ENCODE measurements at regions not wholly inside any gene's neighbourhood (a gene's known extent, or its start where the extent isn't known, plus 50 kb on each side); places are given as distances from the start of the nearest gene placed in this dataset.
A peak's percentile ranks its signal among the peaks of the same experiment; 100 is the strongest.

- Histone ChIP-seq H3K4me1 (ENCODE audit: control insufficient read depth in 3 of 3, insufficient read depth in 2 of 3, low read depth in 1 of 3, low read length in 2 of 3) (peaks cover 0 to 2% (median 0%) of the 10 kb centered on the region in 3 donors), H3K9me3 (ENCODE audit: control insufficient read depth in 2 of 2, insufficient read depth in 1 of 2, low read depth in 1 of 2, low read length in 1 of 2) (no peaks in the 10 kb centered on the region), H3K27me3 (ENCODE audit: control insufficient read depth in 3 of 3, insufficient read depth in 3 of 3, low read length in 3 of 3) (no peaks in the 10 kb centered on the region), H3K27ac (ENCODE audit: low read depth in 1 of 3, low read length in 2 of 3) (no peak overlapping the region), H3K36me3 (ENCODE audit: control insufficient read depth in 3 of 3, insufficient read depth in 2 of 3, low read depth in 1 of 3, low read length in 3 of 3) (no peaks in the 10 kb centered on the region), H3K4me3 (ENCODE audit: low read depth in 1 of 3, low read length in 3 of 3) (no peak overlapping the region)
- FAIRE-seq (no peak), DNase-seq (no peak)
- 48 to 79% (median 74%) methylated on average over 4 of the region's 4 CpGs for WGBS, 3 donors
These were observed 189.9 kb upstream of the NWD2 start for GRCh38 chr4:37054531-37055077.

GRCh38 chr4:37058826-37059225 lies 185.7 kb upstream of the NWD2 start:
- Histone ChIP-seq H3K9me3 (ENCODE audit: control insufficient read depth in 2 of 2, insufficient read depth in 1 of 2, low read depth in 1 of 2, low read length in 1 of 2) (no peaks in the 10 kb centered on the region), H3K4me3 (ENCODE audit: low read depth in 1 of 3, low read length in 3 of 3) (no peak overlapping the region), H3K4me1 (ENCODE audit: control insufficient read depth in 3 of 3, insufficient read depth in 2 of 3, low read depth in 1 of 3, low read length in 2 of 3) (no peaks in the 10 kb centered on the region), H3K27me3 (ENCODE audit: control insufficient read depth in 3 of 3, insufficient read depth in 3 of 3, low read length in 3 of 3) (no peaks in the 10 kb centered on the region), H3K27ac (ENCODE audit: low read depth in 1 of 3, low read length in 2 of 3) (no peak overlapping the region), H3K36me3 (ENCODE audit: control insufficient read depth in 3 of 3, insufficient read depth in 2 of 3, low read depth in 1 of 3, low read length in 3 of 3) (no peaks in the 10 kb centered on the region)
- FAIRE-seq, result no peak
- no peak for DNase-seq
- WGBS, 3 donors, result 83 to 93% (median 86%) methylated on average over 4 of the region's 4 CpGs

GRCh38 chr4:37066159-37066558 lies 178.4 kb upstream of the NWD2 start:
- WGBS, 3 donors, result 19 to 53% (median 39%) methylated on average over 2 of the region's 2 CpGs
- no peak for FAIRE-seq
- Histone ChIP-seq H3K27me3 (ENCODE audit: control insufficient read depth in 3 of 3, insufficient read depth in 3 of 3, low read length in 3 of 3) (no peaks in the 10 kb centered on the region), H3K27ac (ENCODE audit: low read depth in 1 of 3, low read length in 2 of 3) (no peak overlapping the region), H3K36me3 (ENCODE audit: control insufficient read depth in 3 of 3, insufficient read depth in 2 of 3, low read depth in 1 of 3, low read length in 3 of 3) (no peaks in the 10 kb centered on the region), H3K4me1 (ENCODE audit: control insufficient read depth in 3 of 3, insufficient read depth in 2 of 3, low read depth in 1 of 3, low read length in 2 of 3) (no peaks in the 10 kb centered on the region), H3K9me3 (ENCODE audit: control insufficient read depth in 2 of 2, insufficient read depth in 1 of 2, low read depth in 1 of 2, low read length in 1 of 2) (no peaks in the 10 kb centered on the region), H3K4me3 (ENCODE audit: low read depth in 1 of 3, low read length in 3 of 3) (no peak overlapping the region)
- peak in 1 of 2 donors; percentile 6 for DNase-seq

- H3K36me3 ChIP-seq (ENCODE audit: control insufficient read depth in 3 of 3, insufficient read depth in 2 of 3, low read depth in 1 of 3, low read length in 3 of 3), result no peaks in the 10 kb centered on the region
- no peaks in the 10 kb centered on the region for H3K27me3 ChIP-seq (ENCODE audit: control insufficient read depth in 3 of 3, insufficient read depth in 3 of 3, low read length in 3 of 3)
- no peaks in the 10 kb centered on the region for H3K9me3 ChIP-seq (ENCODE audit: control insufficient read depth in 2 of 2, insufficient read depth in 1 of 2, low read depth in 1 of 2, low read length in 1 of 2)
- DNase-seq (peak in 1 of 2 donors; percentile 5), FAIRE-seq (no peak)
- 50 to 81% (median 69%) methylated on average over 5 of the region's 5 CpGs for WGBS, 3 donors
- no peak overlapping the region for H3K27ac ChIP-seq (ENCODE audit: low read depth in 1 of 3, low read length in 2 of 3)
- H3K4me1 ChIP-seq (ENCODE audit: control insufficient read depth in 3 of 3, insufficient read depth in 2 of 3, low read depth in 1 of 3, low read length in 2 of 3), result no peaks in the 10 kb centered on the region
- H3K4me3 ChIP-seq (ENCODE audit: low read depth in 1 of 3, low read length in 3 of 3), result no peak overlapping the region
These were observed 176.0 kb upstream of the NWD2 start for GRCh38 chr4:37068580-37068979.

DNA sequence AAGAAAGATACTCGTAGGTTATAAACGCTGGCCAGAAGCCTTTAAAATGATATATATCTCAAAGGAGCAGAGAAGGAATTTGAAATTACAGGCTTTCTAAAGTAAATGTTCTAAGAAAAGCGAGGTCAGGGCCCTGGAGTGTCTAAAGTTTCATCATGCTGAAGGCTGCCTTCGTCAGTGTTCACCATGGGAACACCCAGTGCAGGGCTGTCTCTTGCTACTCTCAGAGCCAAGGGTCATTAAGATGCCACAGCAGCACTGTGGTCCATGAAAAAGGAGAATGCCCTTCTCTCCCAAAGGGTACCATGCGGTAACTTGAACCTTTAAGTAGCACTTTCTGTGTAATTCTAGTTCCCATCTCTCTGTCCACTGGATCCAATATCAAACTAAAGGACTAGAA lies 174.5 kb upstream of the NWD2 start:
- no peak for FAIRE-seq

DNA sequence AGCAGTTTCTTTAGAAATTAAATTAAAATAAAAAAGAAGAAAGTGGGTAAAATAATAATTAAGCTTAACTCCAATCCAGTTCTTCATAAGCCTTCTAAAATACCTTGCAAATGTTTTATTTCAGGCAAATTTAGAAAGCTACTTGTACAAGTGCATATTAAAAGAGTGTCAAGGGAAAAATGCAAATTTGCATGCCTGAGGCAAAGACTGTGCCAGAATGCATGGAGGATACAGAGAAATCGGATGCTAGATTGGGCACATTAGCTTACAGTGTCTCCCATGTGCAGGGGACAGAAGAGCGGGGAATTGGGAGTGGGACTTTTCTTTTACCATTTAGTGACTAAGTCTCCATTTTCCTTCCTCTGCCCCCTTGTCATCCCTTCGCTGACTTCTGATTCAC lies 173.0 kb upstream of the NWD2 start:
- no peak for DNase-seq
- WGBS, 3 donors, result 92 to 93% (median 93%) methylated on average over 3 of the region's 3 CpGs
- Histone ChIP-seq H3K9me3 (ENCODE audit: control insufficient read depth in 2 of 2, insufficient read depth in 1 of 2, low read depth in 1 of 2, low read length in 1 of 2) (no peaks in the 10 kb centered on the region), H3K4me1 (ENCODE audit: control insufficient read depth in 3 of 3, insufficient read depth in 2 of 3, low read depth in 1 of 3, low read length in 2 of 3) (no peaks in the 10 kb centered on the region), H3K27ac (ENCODE audit: low read depth in 1 of 3, low read length in 2 of 3) (no peak overlapping the region), H3K4me3 (ENCODE audit: low read depth in 1 of 3, low read length in 3 of 3) (no peak overlapping the region), H3K27me3 (ENCODE audit: control insufficient read depth in 3 of 3, insufficient read depth in 3 of 3, low read length in 3 of 3) (no peaks in the 10 kb centered on the region), H3K36me3 (ENCODE audit: control insufficient read depth in 3 of 3, insufficient read depth in 2 of 3, low read depth in 1 of 3, low read length in 3 of 3) (no peaks in the 10 kb centered on the region)
- no peak for FAIRE-seq

More for the DNA sequence above, 174.5 kb upstream of the NWD2 start:
- no peaks in the 10 kb centered on the region for H3K27me3 ChIP-seq (ENCODE audit: control insufficient read depth in 3 of 3, insufficient read depth in 3 of 3, low read length in 3 of 3)
- no peaks in the 10 kb centered on the region for H3K4me1 ChIP-seq (ENCODE audit: control insufficient read depth in 3 of 3, insufficient read depth in 2 of 3, low read depth in 1 of 3, low read length in 2 of 3)
- 65 to 78% (median 67%) methylated on average over 5 of the region's 5 CpGs for WGBS, 3 donors
- DNase-seq, result no peak
- H3K36me3 ChIP-seq (ENCODE audit: control insufficient read depth in 3 of 3, insufficient read depth in 2 of 3, low read depth in 1 of 3, low read length in 3 of 3), result no peaks in the 10 kb centered on the region
- H3K4me3 ChIP-seq (ENCODE audit: low read depth in 1 of 3, low read length in 3 of 3), result no peak overlapping the region
- no peaks in the 10 kb centered on the region for H3K9me3 ChIP-seq (ENCODE audit: control insufficient read depth in 2 of 2, insufficient read depth in 1 of 2, low read depth in 1 of 2, low read length in 1 of 2)
- H3K27ac ChIP-seq (ENCODE audit: low read depth in 1 of 3, low read length in 2 of 3), result no peak overlapping the region

GRCh38 chr4:37073226-37073840 lies 171.2 kb upstream of the NWD2 start:
- WGBS, 3 donors, result 88 to 93% (median 89%) methylated on average over 10 of the region's 10 CpGs
- no peak for FAIRE-seq
- no peak overlapping the region for H3K4me3 ChIP-seq (ENCODE audit: low read depth in 1 of 3, low read length in 3 of 3)
- no peaks in the 10 kb centered on the region for H3K36me3 ChIP-seq (ENCODE audit: control insufficient read depth in 3 of 3, insufficient read depth in 2 of 3, low read depth in 1 of 3, low read length in 3 of 3)
- no peak overlapping the region for H3K27ac ChIP-seq (ENCODE audit: low read depth in 1 of 3, low read length in 2 of 3)
- DNase-seq, result no peak
- H3K27me3 ChIP-seq (ENCODE audit: control insufficient read depth in 3 of 3, insufficient read depth in 3 of 3, low read length in 3 of 3), result no peaks in the 10 kb centered on the region
- H3K9me3 ChIP-seq (ENCODE audit: control insufficient read depth in 2 of 2, insufficient read depth in 1 of 2, low read depth in 1 of 2, low read length in 1 of 2), result no peaks in the 10 kb centered on the region
- no peaks in the 10 kb centered on the region for H3K4me1 ChIP-seq (ENCODE audit: control insufficient read depth in 3 of 3, insufficient read depth in 2 of 3, low read depth in 1 of 3, low read length in 2 of 3)

- 83 to 98% (median 90%) methylated on average over 2 of the region's 2 CpGs for WGBS, 3 donors
- FAIRE-seq, result no peak
These were observed 161.6 kb upstream of the NWD2 start for GRCh38 chr4:37082912-37083311.

DNA sequence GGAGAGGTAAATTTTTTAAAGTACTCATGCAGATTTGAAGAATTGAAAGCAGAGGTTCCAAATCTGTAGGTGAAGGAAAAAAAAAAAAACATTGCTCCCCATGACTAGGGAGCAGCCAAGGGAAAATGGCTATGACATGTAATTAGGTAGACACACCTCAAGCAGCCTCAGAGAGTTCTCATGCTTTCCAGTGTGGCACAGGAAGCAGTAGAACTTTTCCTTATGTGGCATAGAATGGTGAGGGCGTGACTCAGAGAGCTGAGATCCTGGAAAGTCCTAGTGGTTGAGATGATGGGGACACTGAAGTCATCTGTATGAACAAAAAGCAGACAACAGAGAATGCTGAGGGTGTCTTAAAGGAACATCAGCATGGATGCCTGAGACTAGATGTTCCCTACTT lies 148.6 kb upstream of the NWD2 start:
- FAIRE-seq (no peak), DNase-seq (peak in 1 of 2 donors; percentile 2)
- WGBS, 3 donors, result 63 to 84% (median 69%) methylated on average over 1 of the region's 1 CpG
- Histone ChIP-seq H3K4me3 (ENCODE audit: low read depth in 1 of 3, low read length in 3 of 3) (no peak overlapping the region), H3K36me3 (ENCODE audit: control insufficient read depth in 3 of 3, insufficient read depth in 2 of 3, low read depth in 1 of 3, low read length in 3 of 3) (no peaks in the 10 kb centered on the region), H3K27me3 (ENCODE audit: control insufficient read depth in 3 of 3, insufficient read depth in 3 of 3, low read length in 3 of 3) (no peaks in the 10 kb centered on the region), H3K4me1 (ENCODE audit: control insufficient read depth in 3 of 3, insufficient read depth in 2 of 3, low read depth in 1 of 3, low read length in 2 of 3) (no peaks in the 10 kb centered on the region), H3K9me3 (ENCODE audit: control insufficient read depth in 2 of 2, insufficient read depth in 1 of 2, low read depth in 1 of 2, low read length in 1 of 2) (no peaks in the 10 kb centered on the region), H3K27ac (ENCODE audit: low read depth in 1 of 3, low read length in 2 of 3) (no peak overlapping the region)

More at GRCh38 chr4:37082912-37083311, 161.6 kb upstream of the NWD2 start:
- H3K9me3 ChIP-seq (ENCODE audit: control insufficient read depth in 2 of 2, insufficient read depth in 1 of 2, low read depth in 1 of 2, low read length in 1 of 2), result no peaks in the 10 kb centered on the region
- no peak for DNase-seq
- no peaks in the 10 kb centered on the region for H3K36me3 ChIP-seq (ENCODE audit: control insufficient read depth in 3 of 3, insufficient read depth in 2 of 3, low read depth in 1 of 3, low read length in 3 of 3)
- H3K4me1 ChIP-seq (ENCODE audit: control insufficient read depth in 3 of 3, insufficient read depth in 2 of 3, low read depth in 1 of 3, low read length in 2 of 3), result no peaks in the 10 kb centered on the region
- no peak overlapping the region for H3K27ac ChIP-seq (ENCODE audit: low read depth in 1 of 3, low read length in 2 of 3)
- H3K4me3 ChIP-seq (ENCODE audit: low read depth in 1 of 3, low read length in 3 of 3), result no peak overlapping the region
- no peaks in the 10 kb centered on the region for H3K27me3 ChIP-seq (ENCODE audit: control insufficient read depth in 3 of 3, insufficient read depth in 3 of 3, low read length in 3 of 3)
